Keratinocyte (primary cell): ENCODE measurements at regions not wholly inside any gene's neighbourhood (a gene's known extent, or its start where the extent isn't known, plus 50 kb on each side); places are given as distances from the start of the nearest gene placed in this dataset.
"Not testable (repeated sequence)": the region's sequence is repeated elsewhere in the genome, so short reads cannot be mapped to it uniquely, and the experiment has no call there.

ENCODE experiments used
- DNase-seq: peaks from one replicate; pipeline ENCODE4 v3.0.0-alpha.2; 2011; ENCODE audit warnings: low read depth, missing footprints, low spot score
- FAIRE-seq: peaks from 2 replicates; lab custom pipeline; 2011; peaks lifted over from hg19 to GRCh38; lab: Jason Lieb, UNC
- H2AFZ ChIP-seq: 2 replicates; pipeline ENCODE4 v1.6.0; 2012; ENCODE audit warnings: low read length, control low read depth, inconsistent platforms; ENCODE audit not compliant: control insufficient read depth
- H3K27ac ChIP-seq: 2 replicates; pipeline ENCODE4 v1.5.1; 2011; ENCODE audit warnings: low read length; ENCODE audit not compliant: control insufficient read depth, insufficient read depth
- H3K27me3 ChIP-seq: 3 replicates; pipeline ENCODE4 v1.6.0; 2011; ENCODE audit warnings: low read length; ENCODE audit not compliant: control insufficient read depth, insufficient read depth; ENCODE audit errors: extremely low read depth
- H3K36me3 ChIP-seq, 2 experiments: 2 replicates in 1 of 2; 3 replicates in 1 of 2; pipeline ENCODE4 v1.5.1; 2011; ENCODE audit warnings: low read length in 2 of 2, mild to moderate bottlenecking in 1 of 2; ENCODE audit not compliant: control insufficient read depth in 2 of 2, insufficient read depth in 2 of 2; ENCODE audit errors: extremely low read depth in 1 of 2
- H3K4me1 ChIP-seq: 3 replicates; pipeline ENCODE4 v1.5.1; 2011; ENCODE audit warnings: low read length; ENCODE audit not compliant: control insufficient read depth, insufficient read depth; ENCODE audit errors: extremely low read depth
- H3K4me2 ChIP-seq: 3 replicates; pipeline ENCODE4 v1.6.0; 2011; ENCODE audit warnings: low read depth, low read length; ENCODE audit not compliant: control insufficient read depth, insufficient read depth; ENCODE audit errors: extremely low read depth
- H3K4me3 ChIP-seq, 3 experiments: fragments of 200-600 bp in 1 of 3; sonication (generic) in 1 of 3; 2 replicates in 2 of 3; 3 replicates in 1 of 3; pipeline ENCODE4 v1.5.1; 2011 to 2016; ENCODE audit warnings: low read length in 3 of 3, mild to moderate bottlenecking in 3 of 3, control low read depth in 2 of 3, inconsistent platforms in 1 of 3, low read depth in 1 of 3, mixed read lengths in 1 of 3, mixed run types in 1 of 3, moderate library complexity in 1 of 3; ENCODE audit not compliant: control insufficient read depth in 2 of 3, insufficient read depth in 2 of 3; ENCODE audit errors: extremely low read depth in 1 of 3
- H3K79me2 ChIP-seq: 2 replicates; pipeline ENCODE4 v1.6.0; 2012; ENCODE audit warnings: low read length; ENCODE audit not compliant: control insufficient read depth, insufficient read depth
- H3K9ac ChIP-seq: 3 replicates; pipeline ENCODE4 v1.6.0; 2011; ENCODE audit warnings: low read length; ENCODE audit not compliant: control insufficient read depth, insufficient read depth; ENCODE audit errors: extremely low read depth
- H3K9me1 ChIP-seq: 3 replicates; pipeline ENCODE4 v1.6.0; 2011; ENCODE audit warnings: low read length; ENCODE audit not compliant: control insufficient read depth, insufficient read depth; ENCODE audit errors: extremely low read depth
- H3K9me3 ChIP-seq: 2 replicates; pipeline ENCODE4 v1.5.1; 2012; ENCODE audit warnings: low read depth, low read length; ENCODE audit not compliant: control insufficient read depth
- H4K20me1 ChIP-seq: 3 replicates; pipeline ENCODE4 v1.6.0; 2011; ENCODE audit warnings: low read length; ENCODE audit not compliant: control insufficient read depth, insufficient read depth; ENCODE audit errors: extremely low read depth
- EZH2 ChIP-seq: IDR thresholded peaks from one replicate; pipeline ENCODE4 v1.6.1; 2012; ENCODE audit warnings: inconsistent platforms, mild to moderate bottlenecking, low read length, moderate library complexity
- dilution Hi-C: fragments of 300-500 bp; cut with MboI; formaldehyde crosslinking; loops from one replicate; pipeline ENCODE4 v1.7.0; 2020; ENCODE audit warnings: low sequenced_read_pairs; ENCODE audit not compliant: extremely low pct_ligation_motif_present
- TF ChIP-seq, protein P1 (sequence below), 3 experiments: IDR thresholded peaks in 1 of 3; conservative IDR thresholded peaks in 1 of 3; optimal IDR thresholded peaks in 1 of 3; 2 replicates in 2 of 3; 3 replicates in 1 of 3; pipeline versions ENCODE3 to v1.5.1; 2011; ENCODE audit warnings: low read length in 3 of 3, mild to moderate bottlenecking in 3 of 3, moderate library complexity in 2 of 3, control low read depth in 1 of 3, inconsistent platforms in 1 of 3; ENCODE audit not compliant: insufficient read depth in 2 of 3; ENCODE audit errors: extremely low read depth in 1 of 3

DNA sequence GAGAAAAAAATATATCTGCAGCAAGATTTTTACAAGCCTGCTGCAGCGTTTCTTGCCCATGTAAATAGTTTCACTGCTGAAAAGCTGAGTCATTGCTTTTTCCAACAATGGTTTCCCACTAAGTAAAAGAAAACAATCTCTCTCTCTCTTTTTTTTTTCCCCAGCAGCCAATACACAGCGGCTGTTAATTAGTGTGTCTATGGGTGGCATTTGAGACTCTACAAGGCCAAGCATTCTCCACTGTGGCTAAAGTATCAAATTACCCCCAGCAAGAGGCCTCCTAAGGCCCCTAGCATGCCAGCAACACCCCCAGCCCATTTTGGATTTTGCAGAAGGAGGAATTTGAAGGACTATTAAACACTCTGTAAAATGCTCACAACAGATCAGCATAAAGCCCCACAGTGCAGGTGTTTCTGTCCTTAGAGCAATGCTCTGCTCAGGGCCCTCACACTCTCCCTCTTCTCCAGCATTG, 837.4 kb downstream of the TRIML1 start:
- no peak overlapping the region for H3K4me3 ChIP-seq
- no peaks in the 10 kb centered on the region for H3K36me3 ChIP-seq
- no peaks in the 10 kb centered on the region for H4K20me1 ChIP-seq
- H3K4me2 ChIP-seq = no peak overlapping the region
- no peaks in the 10 kb centered on the region for H3K79me2 ChIP-seq
- no peak overlapping the region for H2AFZ ChIP-seq
- no peaks in the 10 kb centered on the region for H3K9me1 ChIP-seq
- H3K27ac ChIP-seq = no peak overlapping the region
- TF ChIP-seq, protein P1, sequence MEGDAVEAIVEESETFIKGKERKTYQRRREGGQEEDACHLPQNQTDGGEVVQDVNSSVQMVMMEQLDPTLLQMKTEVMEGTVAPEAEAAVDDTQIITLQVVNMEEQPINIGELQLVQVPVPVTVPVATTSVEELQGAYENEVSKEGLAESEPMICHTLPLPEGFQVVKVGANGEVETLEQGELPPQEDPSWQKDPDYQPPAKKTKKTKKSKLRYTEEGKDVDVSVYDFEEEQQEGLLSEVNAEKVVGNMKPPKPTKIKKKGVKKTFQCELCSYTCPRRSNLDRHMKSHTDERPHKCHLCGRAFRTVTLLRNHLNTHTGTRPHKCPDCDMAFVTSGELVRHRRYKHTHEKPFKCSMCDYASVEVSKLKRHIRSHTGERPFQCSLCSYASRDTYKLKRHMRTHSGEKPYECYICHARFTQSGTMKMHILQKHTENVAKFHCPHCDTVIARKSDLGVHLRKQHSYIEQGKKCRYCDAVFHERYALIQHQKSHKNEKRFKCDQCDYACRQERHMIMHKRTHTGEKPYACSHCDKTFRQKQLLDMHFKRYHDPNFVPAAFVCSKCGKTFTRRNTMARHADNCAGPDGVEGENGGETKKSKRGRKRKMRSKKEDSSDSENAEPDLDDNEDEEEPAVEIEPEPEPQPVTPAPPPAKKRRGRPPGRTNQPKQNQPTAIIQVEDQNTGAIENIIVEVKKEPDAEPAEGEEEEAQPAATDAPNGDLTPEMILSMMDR (optimal IDR thresholded peaks at IDR 0.05 in 1 of 3, IDR thresholded peaks at IDR 0.05 in 1 of 3, conservative IDR thresholded peaks at IDR 0.05 in 1 of 3; ENCODE audit: extremely low read depth in 1 of 3, insufficient read depth in 2 of 3, low read length in 3 of 3) = no peak
- TF ChIP-seq EZH2 = no peak
- no peak for FAIRE-seq
- no peak for DNase-seq
- H3K4me1 ChIP-seq = no peaks in the 10 kb centered on the region
- no peaks in the 10 kb centered on the region for H3K9me3 ChIP-seq
- no peak overlapping the region for H3K9ac ChIP-seq
- dilution Hi-C loops = no loop called here
- no peaks in the 10 kb centered on the region for H3K27me3 ChIP-seq

DNA sequence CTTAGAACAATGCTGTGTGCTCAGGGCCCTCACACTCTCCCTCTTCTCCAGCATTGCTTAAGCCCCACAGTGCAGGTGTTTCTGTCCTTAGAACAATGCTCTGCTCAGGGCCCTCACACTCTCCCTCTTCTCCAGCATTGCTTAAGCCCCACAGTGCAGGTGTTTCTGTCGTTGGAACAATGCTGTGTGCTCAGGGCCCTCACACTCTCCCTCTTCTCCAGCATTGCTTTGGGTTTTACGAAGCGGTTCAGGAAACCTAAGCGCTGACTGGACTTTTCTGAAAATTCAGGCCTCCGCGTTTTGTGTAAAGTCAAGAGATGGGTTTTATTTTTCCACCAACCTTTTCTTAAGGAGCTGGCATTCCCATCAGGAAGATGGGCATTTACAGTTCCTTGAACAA, 838.0 kb downstream of the TRIML1 start:
- H3K4me3 ChIP-seq, H4K20me1 ChIP-seq, H3K4me1 ChIP-seq, H3K27me3 ChIP-seq, DNase-seq, H2AFZ ChIP-seq, H3K36me3 ChIP-seq, H3K9me3 ChIP-seq, H3K4me2 ChIP-seq, H3K79me2 ChIP-seq, FAIRE-seq, dilution Hi-C loops, H3K9me1 ChIP-seq, H3K9ac ChIP-seq, H3K27ac ChIP-seq: not testable (repeated sequence)

DNA sequence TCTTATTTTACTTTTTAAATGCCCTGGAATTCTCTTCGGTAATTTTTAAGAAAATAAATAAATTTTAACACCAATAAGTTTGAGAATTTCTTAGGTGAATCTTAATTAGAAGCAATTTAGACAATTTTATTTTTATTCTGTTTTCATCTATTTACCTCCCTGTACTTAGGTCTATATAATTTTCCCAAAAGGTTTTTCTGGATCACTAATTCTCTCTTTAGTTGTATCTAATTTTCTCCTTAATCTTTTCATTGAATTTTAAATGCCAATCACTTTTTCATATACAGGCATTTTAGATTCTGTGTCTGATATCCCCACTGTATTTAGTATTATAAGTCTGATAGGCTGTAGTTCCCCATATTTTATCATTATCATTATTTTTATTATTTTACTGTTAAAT, 845.3 kb downstream of the TRIML1 start:
- Histone ChIP-seq H3K36me3 (no peaks in the 10 kb centered on the region), H3K4me2 (no peak overlapping the region), H3K9me1 (no peaks in the 10 kb centered on the region), H3K9ac (no peak overlapping the region), H2AFZ (no peak overlapping the region), H3K4me1 (no peaks in the 10 kb centered on the region), H3K27ac (no peak overlapping the region), H3K27me3 (no peaks in the 10 kb centered on the region), H3K79me2 (no peaks in the 10 kb centered on the region), H3K4me3 (no peak overlapping the region), H3K9me3 (no peaks in the 10 kb centered on the region), H4K20me1 (no peaks in the 10 kb centered on the region)
- TF ChIP-seq EZH2 = no peak
- TF ChIP-seq, protein P1 (optimal IDR thresholded peaks at IDR 0.05 in 1 of 3, IDR thresholded peaks at IDR 0.05 in 1 of 3, conservative IDR thresholded peaks at IDR 0.05 in 1 of 3; ENCODE audit: extremely low read depth in 1 of 3, insufficient read depth in 2 of 3, low read length in 3 of 3) = no peak
- DNase-seq (no peak), FAIRE-seq (no peak)
- dilution Hi-C loops = no loop called here
